ENCODE measurements at regions not wholly inside any gene's neighbourhood (a gene's known extent, or its start where the extent isn't known, plus 50 kb on each side); places are given as distances from the start of the nearest gene placed in this dataset.

DNA sequence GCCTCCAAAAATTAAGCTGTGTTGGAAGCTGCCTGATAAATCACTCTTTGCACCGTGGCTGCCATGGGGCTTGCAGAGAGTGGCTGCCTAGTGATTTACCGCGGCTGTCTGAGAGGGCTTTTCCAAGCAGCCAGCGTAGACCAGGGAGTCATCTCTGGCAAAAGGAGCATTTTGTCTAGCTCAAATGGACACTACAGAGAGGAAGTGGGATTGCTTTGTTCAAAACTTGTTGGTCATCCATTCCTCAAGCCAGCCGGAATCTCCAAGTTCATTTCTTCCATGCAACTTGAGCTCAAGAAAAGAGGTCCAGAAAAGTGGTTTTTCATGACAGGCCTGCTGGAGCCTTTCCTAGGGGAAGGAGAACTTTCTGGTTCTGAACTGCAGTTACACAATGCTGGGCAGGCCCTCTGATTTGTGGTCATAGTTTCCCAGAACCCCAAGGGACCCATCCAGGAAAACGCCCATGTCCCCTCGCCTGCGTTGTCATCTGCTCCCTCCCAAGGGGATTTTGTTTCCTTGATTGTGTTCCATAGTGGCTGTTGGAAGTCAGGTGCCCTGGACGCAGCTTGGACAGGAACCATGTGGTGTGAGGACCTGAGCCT is 108.1 kb downstream of the TRIB2 start:
- TF ChIP-seq, protein P1, sequence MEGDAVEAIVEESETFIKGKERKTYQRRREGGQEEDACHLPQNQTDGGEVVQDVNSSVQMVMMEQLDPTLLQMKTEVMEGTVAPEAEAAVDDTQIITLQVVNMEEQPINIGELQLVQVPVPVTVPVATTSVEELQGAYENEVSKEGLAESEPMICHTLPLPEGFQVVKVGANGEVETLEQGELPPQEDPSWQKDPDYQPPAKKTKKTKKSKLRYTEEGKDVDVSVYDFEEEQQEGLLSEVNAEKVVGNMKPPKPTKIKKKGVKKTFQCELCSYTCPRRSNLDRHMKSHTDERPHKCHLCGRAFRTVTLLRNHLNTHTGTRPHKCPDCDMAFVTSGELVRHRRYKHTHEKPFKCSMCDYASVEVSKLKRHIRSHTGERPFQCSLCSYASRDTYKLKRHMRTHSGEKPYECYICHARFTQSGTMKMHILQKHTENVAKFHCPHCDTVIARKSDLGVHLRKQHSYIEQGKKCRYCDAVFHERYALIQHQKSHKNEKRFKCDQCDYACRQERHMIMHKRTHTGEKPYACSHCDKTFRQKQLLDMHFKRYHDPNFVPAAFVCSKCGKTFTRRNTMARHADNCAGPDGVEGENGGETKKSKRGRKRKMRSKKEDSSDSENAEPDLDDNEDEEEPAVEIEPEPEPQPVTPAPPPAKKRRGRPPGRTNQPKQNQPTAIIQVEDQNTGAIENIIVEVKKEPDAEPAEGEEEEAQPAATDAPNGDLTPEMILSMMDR (conservative IDR thresholded peaks at IDR 0.05; ENCODE audit: control insufficient read depth, insufficient read depth, low read depth, low read length) = no peak
- H3K4me3 ChIP-seq (ENCODE audit: control insufficient read depth, low read depth, low read length) = no peak overlapping the region
- DNase-seq (ENCODE audit: low read depth) = peak; percentile 28

DNA sequence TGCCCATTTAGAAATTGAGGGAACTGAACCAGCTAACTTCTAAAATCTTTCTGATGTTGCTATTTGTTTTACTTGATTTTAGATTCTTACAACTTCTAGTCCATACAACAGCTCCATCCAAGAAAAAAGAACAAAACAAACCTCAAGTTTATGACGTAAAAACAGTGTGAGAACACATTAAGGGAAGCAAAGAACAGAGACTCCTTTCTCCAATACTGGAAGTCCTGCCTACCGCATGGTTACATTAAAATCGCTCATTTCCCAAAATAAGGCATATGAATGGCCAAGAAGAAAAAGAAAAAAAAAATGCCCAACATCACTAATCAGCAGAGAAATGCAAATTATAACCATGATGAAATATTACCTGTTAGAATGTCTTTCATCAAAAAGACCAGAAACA is 110.0 kb downstream of the TRIB2 start:
- H3K4me3 ChIP-seq (ENCODE audit: control insufficient read depth, low read depth, low read length) = no peak overlapping the region
- TF ChIP-seq, protein P1 (conservative IDR thresholded peaks at IDR 0.05; ENCODE audit: control insufficient read depth, insufficient read depth, low read depth, low read length) = no peak
- DNase-seq (ENCODE audit: low read depth) = no peak

DNA sequence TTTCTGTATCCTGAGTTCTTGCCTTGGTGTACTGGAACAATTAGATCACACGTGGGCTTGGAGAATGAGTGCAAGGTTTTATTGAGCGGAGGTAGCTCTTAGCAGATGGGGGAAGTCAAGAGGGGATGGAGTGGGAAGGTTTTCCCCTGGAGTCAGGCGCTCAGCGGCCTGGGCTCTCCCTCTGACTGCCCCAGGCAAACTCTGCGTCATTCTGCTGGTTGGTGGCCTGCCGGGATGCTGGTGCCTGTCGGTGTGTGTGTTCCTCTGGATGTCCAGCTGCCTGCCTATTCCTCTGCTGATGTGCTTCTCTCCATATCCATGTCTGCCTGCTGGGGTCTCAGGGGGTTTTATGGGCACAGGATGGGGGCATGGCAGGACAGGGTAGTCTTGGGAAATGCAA is 111.0 kb downstream of the TRIB2 start:
- no peak for DNase-seq (ENCODE audit: low read depth)
- TF ChIP-seq, protein P1 (conservative IDR thresholded peaks at IDR 0.05; ENCODE audit: control insufficient read depth, insufficient read depth, low read depth, low read length) = no peak

DNA sequence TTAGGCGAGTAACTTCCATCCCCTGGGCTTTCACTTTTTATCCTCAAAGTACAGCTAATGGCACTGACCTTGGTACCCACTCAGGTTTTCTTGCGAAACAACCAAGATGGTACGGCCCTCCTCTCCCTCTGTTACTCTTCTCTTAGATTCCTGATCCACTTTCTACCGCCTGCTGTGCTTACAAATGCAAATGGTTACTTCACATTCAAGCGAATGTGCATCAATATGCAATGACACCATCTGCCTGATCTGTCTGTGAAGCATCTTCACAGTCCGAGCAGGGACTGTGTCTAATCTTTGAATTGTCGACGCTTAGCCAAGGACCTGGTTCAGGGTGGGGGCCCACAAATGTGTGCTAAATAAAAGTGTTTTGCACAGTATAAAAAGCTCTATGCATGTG is 112.2 kb downstream of the TRIB2 start:
- TF ChIP-seq, protein P1 (conservative IDR thresholded peaks at IDR 0.05; ENCODE audit: control insufficient read depth, insufficient read depth, low read depth, low read length) = no peak
- DNase-seq (ENCODE audit: low read depth) = no peak

More for the DNA sequence above, 111.0 kb downstream of the TRIB2 start:
- H3K4me3 ChIP-seq (ENCODE audit: control insufficient read depth, low read depth, low read length) = no peak overlapping the region

DNA sequence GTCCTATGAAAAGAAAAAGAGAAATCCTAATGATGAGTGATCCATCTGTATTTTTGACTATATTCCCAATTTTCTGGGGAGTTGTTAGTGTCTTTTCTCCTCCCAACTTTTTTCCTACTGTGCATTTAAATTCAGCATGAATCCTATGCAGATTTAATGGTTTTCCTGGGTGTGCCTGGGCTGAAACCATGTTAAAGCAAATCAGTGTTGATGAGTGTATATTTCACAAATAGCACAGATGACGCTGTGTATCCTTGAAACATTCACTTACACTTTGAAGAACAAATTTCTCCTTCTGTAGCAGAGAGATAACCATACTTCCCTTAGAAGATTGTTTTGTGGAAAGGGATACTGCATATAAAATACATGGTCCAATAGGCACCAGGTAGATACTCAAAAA is 114.3 kb downstream of the TRIB2 start:
- no peak overlapping the region for H3K4me3 ChIP-seq (ENCODE audit: control insufficient read depth, low read depth, low read length)
- TF ChIP-seq, protein P1 (conservative IDR thresholded peaks at IDR 0.05; ENCODE audit: control insufficient read depth, insufficient read depth, low read depth, low read length) = no peak
- DNase-seq (ENCODE audit: low read depth) = no peak

More for the DNA sequence above, 112.2 kb downstream of the TRIB2 start:
- H3K4me3 ChIP-seq (ENCODE audit: control insufficient read depth, low read depth, low read length) = no peak overlapping the region

DNA sequence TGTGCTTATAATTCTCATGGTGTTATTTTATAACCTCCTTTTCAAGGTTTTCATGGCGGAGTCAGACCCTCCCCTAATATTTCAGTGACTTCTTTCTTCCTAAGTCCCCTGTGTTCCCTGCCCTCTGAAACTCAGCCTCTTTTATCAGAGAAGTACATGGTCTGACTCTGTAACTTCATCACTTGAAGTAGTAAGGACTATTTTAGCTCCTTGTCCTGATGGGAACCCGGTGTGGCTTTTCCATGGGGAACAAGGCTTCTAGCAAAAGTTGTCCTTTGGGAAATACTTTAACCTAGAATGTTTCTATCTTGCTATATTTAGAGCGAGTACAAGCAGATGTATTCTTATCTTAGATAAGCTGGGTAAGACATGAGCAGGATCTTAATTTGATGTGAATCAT is 117.5 kb downstream of the TRIB2 start:
- no peak overlapping the region for H3K4me3 ChIP-seq (ENCODE audit: control insufficient read depth, low read depth, low read length)
- no peak for DNase-seq (ENCODE audit: low read depth)
- TF ChIP-seq, protein P1 (conservative IDR thresholded peaks at IDR 0.05; ENCODE audit: control insufficient read depth, insufficient read depth, low read depth, low read length) = no peak

DNA sequence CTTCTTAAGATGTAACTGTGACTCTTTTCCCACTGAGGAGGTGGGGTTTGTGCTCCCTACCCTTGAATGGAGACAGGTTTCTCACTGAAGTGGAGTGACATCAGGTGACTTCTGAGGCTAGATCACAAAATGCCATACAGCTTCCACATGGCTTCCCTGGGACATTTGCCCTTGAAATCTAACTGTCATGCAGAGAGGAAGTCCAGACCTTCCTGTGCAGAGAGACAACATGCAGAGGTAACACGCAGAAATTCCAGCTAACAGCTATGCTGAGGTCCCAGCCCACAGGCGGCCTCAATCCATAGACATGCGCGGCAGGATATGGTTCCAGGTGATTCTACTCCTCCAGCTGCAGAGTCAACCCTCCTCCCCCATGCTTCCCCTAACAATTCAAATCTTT is 119.0 kb downstream of the TRIB2 start:
- TF ChIP-seq, protein P1 (conservative IDR thresholded peaks at IDR 0.05; ENCODE audit: control insufficient read depth, insufficient read depth, low read depth, low read length) = no peak
- H3K4me3 ChIP-seq (ENCODE audit: control insufficient read depth, low read depth, low read length) = no peak overlapping the region
- DNase-seq (ENCODE audit: low read depth) = no peak

All from fibroblast of mammary gland (primary cell).